ENCODE measurements at regions not wholly inside any gene's neighbourhood (a gene's known extent, or its start where the extent isn't known, plus 50 kb on each side); places are given as distances from the start of the nearest gene placed in this dataset.
"Not testable (repeated sequence)": the region's sequence is repeated elsewhere in the genome, so short reads cannot be mapped to it uniquely, and the experiment has no call there.

GRCh38 chr9:94443032-94443722 lies 111.7 kb upstream of the PCAT7 start:
- 88 to 92% (median 89%) methylated on average over 6 of the region's 6 CpGs for WGBS, 4 donors
- no peak for TF ChIP-seq POLR2A (IDR thresholded peaks at IDR 0.05)
- Histone ChIP-seq H3K4me3 (no peak overlapping the region), H3K27ac (no peak overlapping the region), H3K4me1 (peaks cover 0 to 8% (median 1%) of the 10 kb centered on the region in 12 donors), H3K27me3 (no peaks in the 10 kb centered on the region), H3K36me3 (peaks cover 0 to 78% (median 46%) of the 10 kb centered on the region in 9 donors), H3K9me3 (no peaks in the 10 kb centered on the region)
- ATAC-seq, result no peak
- DNase-seq, result no peak
- intact Hi-C loops (cut with DNase I), result no loop called here

DNA sequence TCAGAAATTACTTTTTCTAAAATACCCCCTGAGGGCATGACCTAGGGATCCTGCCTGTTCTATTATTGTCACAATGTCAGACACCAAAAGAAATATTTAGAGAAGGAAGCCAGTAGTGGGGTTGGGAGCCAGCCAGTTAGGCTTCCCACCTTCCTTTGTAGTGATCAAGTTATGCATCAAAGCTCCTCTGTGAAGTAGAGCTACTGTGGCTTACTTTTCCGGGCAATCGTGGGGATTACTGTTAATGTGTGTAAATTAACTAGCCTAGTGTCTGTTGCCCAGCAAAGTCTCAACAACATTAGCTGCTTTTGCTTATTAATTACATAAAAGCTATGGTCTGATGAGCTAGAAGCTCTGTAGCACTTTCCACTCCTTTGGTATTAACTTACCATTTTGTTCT lies 109.0 kb upstream of the PCAT7 start:
- Histone ChIP-seq H3K4me3 (no peak overlapping the region), H3K27ac (no peak overlapping the region), H3K9me3 (no peaks in the 10 kb centered on the region), H3K4me1 (peaks cover 0 to 8% (median 1%) of the 10 kb centered on the region in 12 donors), H3K36me3 (peaks cover 0 to 81% (median 58%) of the 10 kb centered on the region in 9 donors), H3K27me3 (no peaks in the 10 kb centered on the region)
- ATAC-seq (no peak), DNase-seq (no peak)
- TF ChIP-seq POLR2A (IDR thresholded peaks at IDR 0.05), result no peak
- TF ChIP-seq, protein P1, sequence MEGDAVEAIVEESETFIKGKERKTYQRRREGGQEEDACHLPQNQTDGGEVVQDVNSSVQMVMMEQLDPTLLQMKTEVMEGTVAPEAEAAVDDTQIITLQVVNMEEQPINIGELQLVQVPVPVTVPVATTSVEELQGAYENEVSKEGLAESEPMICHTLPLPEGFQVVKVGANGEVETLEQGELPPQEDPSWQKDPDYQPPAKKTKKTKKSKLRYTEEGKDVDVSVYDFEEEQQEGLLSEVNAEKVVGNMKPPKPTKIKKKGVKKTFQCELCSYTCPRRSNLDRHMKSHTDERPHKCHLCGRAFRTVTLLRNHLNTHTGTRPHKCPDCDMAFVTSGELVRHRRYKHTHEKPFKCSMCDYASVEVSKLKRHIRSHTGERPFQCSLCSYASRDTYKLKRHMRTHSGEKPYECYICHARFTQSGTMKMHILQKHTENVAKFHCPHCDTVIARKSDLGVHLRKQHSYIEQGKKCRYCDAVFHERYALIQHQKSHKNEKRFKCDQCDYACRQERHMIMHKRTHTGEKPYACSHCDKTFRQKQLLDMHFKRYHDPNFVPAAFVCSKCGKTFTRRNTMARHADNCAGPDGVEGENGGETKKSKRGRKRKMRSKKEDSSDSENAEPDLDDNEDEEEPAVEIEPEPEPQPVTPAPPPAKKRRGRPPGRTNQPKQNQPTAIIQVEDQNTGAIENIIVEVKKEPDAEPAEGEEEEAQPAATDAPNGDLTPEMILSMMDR (IDR thresholded peaks at IDR 0.05), result no peak
- WGBS, 4 donors, result 46 to 65% (median 52%) methylated on average over 2 of the region's 2 CpGs
- intact Hi-C loops (cut with DNase I), result no loop called here

DNA sequence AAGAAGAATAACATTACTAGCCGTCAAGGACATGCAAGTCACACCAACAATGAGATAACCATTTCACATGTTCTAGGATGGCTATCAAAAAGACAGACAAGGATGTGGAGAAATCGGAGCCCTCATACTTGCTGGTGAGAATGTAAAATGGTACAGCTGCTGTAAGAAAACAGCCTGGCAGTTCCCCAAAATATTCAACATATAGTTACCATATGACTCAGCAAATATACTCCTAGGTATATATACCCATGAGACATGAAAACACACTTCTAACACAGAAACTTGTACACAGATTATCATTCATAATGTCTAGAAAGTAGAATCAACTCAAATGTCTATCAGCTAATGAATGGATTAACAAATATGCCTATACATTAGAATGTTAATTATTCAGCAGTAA lies 105.4 kb upstream of the PCAT7 start:
- ATAC-seq (no peak), DNase-seq (no peak)
- no peak overlapping the region for H3K4me3 ChIP-seq
- TF ChIP-seq POLR2A (IDR thresholded peaks at IDR 0.05), result no peak
- TF ChIP-seq, protein P1 (IDR thresholded peaks at IDR 0.05), result no peak
- 77 to 94% (median 87%) methylated on average over 2 of the region's 2 CpGs for WGBS, 4 donors
- no peak overlapping the region for H3K27ac ChIP-seq
- H3K4me1 ChIP-seq, result peaks cover 0 to 8% (median 1%) of the 10 kb centered on the region in 12 donors
- no peaks in the 10 kb centered on the region for H3K27me3 ChIP-seq
- no peaks in the 10 kb centered on the region for H3K9me3 ChIP-seq
- intact Hi-C loops (cut with DNase I), result no loop called here
- peaks cover 0 to 91% (median 69%) of the 10 kb centered on the region in 9 donors for H3K36me3 ChIP-seq

DNA sequence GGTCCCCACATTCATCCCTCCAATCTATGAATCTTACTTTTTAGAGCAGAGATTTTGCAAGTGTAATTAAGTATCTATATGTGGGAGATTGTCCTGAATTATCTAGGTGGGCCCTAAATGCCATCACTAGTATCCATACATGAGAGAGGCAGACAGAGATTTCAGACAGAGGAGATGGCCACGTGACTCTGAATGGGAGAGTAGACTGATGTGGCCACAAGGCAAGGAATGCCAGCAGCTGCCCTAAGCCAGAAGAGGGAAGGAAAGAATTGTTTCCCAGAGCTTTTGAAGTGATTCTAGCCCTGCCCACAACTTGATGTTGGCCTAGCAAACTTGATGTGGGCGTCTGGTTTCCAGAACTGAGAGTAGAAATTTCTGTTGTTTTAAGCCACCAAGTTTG lies 90.1 kb upstream of the PCAT7 start:
- H3K4me1 ChIP-seq, result no peaks in the 10 kb centered on the region
- no peak for TF ChIP-seq POLR2A (IDR thresholded peaks at IDR 0.05)
- TF ChIP-seq, protein P1 (IDR thresholded peaks at IDR 0.05), result no peak
- intact Hi-C loops (cut with DNase I), result no loop called here
- DNase-seq (no peak), ATAC-seq (no peak)
- peaks cover under 1 to 29% (median 22%) of the 10 kb centered on the region in 9 donors for H3K36me3 ChIP-seq
- 76 to 94% (median 84%) methylated on average over 2 of the region's 2 CpGs for WGBS, 4 donors
- H3K27me3 ChIP-seq, result no peaks in the 10 kb centered on the region
- H3K9me3 ChIP-seq, result peaks cover 0 to 52% (median 22%) of the 10 kb centered on the region in 12 donors
- no peak overlapping the region for H3K4me3 ChIP-seq
- H3K27ac ChIP-seq, result no peak overlapping the region

GRCh38 chr9:94472063-94472462 lies 82.8 kb upstream of the PCAT7 start:
- H3K27ac ChIP-seq; ATAC-seq; intact Hi-C loops (cut with DNase I); H3K4me3 ChIP-seq; H3K36me3 ChIP-seq; H3K27me3 ChIP-seq; DNase-seq; H3K4me1 ChIP-seq: not testable (repeated sequence)
- peaks cover 0 to 40% (median 13%) of the 10 kb centered on the region in 12 donors for H3K9me3 ChIP-seq
- WGBS, 4 donors, result 81 to 87% (median 83%) methylated on average over 4 of the region's 4 CpGs
